Common myeloid progenitor, CD34-positive (primary cell): ENCODE measurements at regions not wholly inside any gene's neighbourhood (a gene's known extent, or its start where the extent isn't known, plus 50 kb on each side); places are given as distances from the start of the nearest gene placed in this dataset.

ENCODE experiments used
- CTCF ChIA-PET: fragments of 350-600 bp; sonication (Branson Sonifier 250); formaldehyde crosslinking; loops from one replicate; lab custom pipeline; 2021; ENCODE audit warnings: antibody characterized with exemption; lab: Charles Lee
- POLR2A ChIA-PET: fragments of 350-600 bp; sonication (Branson Sonifier 250); formaldehyde crosslinking; loops from one replicate; lab custom pipeline; 2021; ENCODE audit warnings: antibody characterized with exemption; lab: Charles Lee
- DNase-seq, 3 donors: peaks; one replicate each; pipeline versions ENCODE4 v3.0.0 to v3.0.0-alpha.2; 2013
- H3K27ac ChIP-seq, 2 experiments: 1 replicate in 1 of 2; 2 replicates in 1 of 2; pipeline ENCODE4 v1.7.0; 2013; ENCODE audit warnings: inconsistent platforms in 2 of 2, low read length in 2 of 2, mild to moderate bottlenecking in 2 of 2, low read depth in 1 of 2, moderate library complexity in 1 of 2; ENCODE audit not compliant: severe bottlenecking in 2 of 2, insufficient read depth in 1 of 2, poor library complexity in 1 of 2
- H3K27me3 ChIP-seq, 5 experiments: replicated peaks in 2 of 5; 1 replicate in 3 of 5; 2 replicates in 2 of 5; pipeline versions ENCODE4 v1.6.1 to v1.7.0; 2013; ENCODE audit warnings: low read length in 4 of 5, mild to moderate bottlenecking in 2 of 5, moderate library complexity in 2 of 5, inconsistent platforms in 1 of 5; ENCODE audit not compliant: insufficient read depth in 5 of 5, control insufficient read depth in 4 of 5
- H3K36me3 ChIP-seq, 4 experiments: 1 replicate in 2 of 4; 2 replicates in 2 of 4; pipeline versions ENCODE4 v1.6.1 to v1.7.0; 2013; ENCODE audit warnings: low read length in 3 of 4, control low read depth in 1 of 4, mild to moderate bottlenecking in 1 of 4; ENCODE audit not compliant: control insufficient read depth in 4 of 4, insufficient read depth in 4 of 4
- H3K4me1 ChIP-seq, 4 experiments: 1 replicate in 3 of 4; 2 replicates in 1 of 4; pipeline versions ENCODE4 v1.6.1 to v1.7.1; 2013; ENCODE audit warnings: low read length in 3 of 4, mild to moderate bottlenecking in 3 of 4, control low read depth in 1 of 4, inconsistent platforms in 1 of 4, moderate library complexity in 1 of 4; ENCODE audit not compliant: control insufficient read depth in 4 of 4, insufficient read depth in 4 of 4; ENCODE audit errors: control extremely low read depth in 1 of 4
- H3K4me3 ChIP-seq, 7 experiments: 1 replicate in 4 of 7; 2 replicates in 3 of 7; pipeline versions ENCODE4 v1.5.1 to v1.7.0; 2013; ENCODE audit warnings: mild to moderate bottlenecking in 7 of 7, low read length in 6 of 7, moderate library complexity in 6 of 7, inconsistent platforms in 2 of 7, low read depth in 2 of 7, control low read depth in 1 of 7; ENCODE audit not compliant: insufficient read depth in 4 of 7, control insufficient read depth in 1 of 7; ENCODE audit errors: extremely low read depth in 1 of 7
- H3K9me3 ChIP-seq, 5 experiments: 1 replicate in 4 of 5; 2 replicates in 1 of 5; pipeline versions ENCODE4 v1.6.1 to v1.7.1; 2013; ENCODE audit warnings: low read length in 4 of 5, mild to moderate bottlenecking in 2 of 5, inconsistent platforms in 1 of 5, low read depth in 1 of 5, moderate library complexity in 1 of 5; ENCODE audit not compliant: control insufficient read depth in 4 of 5, insufficient read depth in 2 of 5; ENCODE audit errors: control extremely low read depth in 1 of 5
- WGBS: methylation state at CpG from one replicate; pipeline ENCODE4 v1.1.5; 2013; ENCODE audit not compliant: insufficient coverage; 5-methylcytosine and 5-hydroxymethylcytosine counted together

DNA sequence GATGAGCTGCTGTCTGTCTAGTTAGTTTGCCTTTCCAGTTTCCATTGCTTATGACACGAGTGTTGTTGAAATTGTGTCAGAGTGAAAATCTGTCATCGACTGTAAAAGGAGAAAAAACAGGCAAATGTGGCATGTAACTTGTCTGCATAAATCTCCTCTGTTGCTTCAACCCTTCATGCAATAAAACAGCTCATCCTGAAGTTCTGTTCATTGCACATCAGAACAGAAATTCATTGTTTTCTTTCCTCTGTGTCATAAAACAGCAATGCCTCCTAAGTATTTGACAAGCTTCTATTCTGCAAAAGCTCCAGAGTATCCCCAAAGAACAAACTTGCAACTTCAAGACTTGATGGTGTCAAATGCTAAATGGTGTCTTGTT, 432.1 kb downstream of the MEIS1 start:
- no CpG with 5 or more reads among the region's 2 CpGs for WGBS
- ChIA-PET POLR2A (no interaction called here), CTCF (no interaction called here)
- H3K4me3 ChIP-seq = no peak overlapping the region
- H3K4me1 ChIP-seq = peaks cover 0 to 7% (median 0%) of the 10 kb centered on the region in 4 experiments
- no peaks in the 10 kb centered on the region for H3K9me3 ChIP-seq
- H3K36me3 ChIP-seq = no peaks in the 10 kb centered on the region
- no peak for DNase-seq
- H3K27ac ChIP-seq = no peak overlapping the region
- H3K27me3 ChIP-seq = no peaks in the 10 kb centered on the region

DNA sequence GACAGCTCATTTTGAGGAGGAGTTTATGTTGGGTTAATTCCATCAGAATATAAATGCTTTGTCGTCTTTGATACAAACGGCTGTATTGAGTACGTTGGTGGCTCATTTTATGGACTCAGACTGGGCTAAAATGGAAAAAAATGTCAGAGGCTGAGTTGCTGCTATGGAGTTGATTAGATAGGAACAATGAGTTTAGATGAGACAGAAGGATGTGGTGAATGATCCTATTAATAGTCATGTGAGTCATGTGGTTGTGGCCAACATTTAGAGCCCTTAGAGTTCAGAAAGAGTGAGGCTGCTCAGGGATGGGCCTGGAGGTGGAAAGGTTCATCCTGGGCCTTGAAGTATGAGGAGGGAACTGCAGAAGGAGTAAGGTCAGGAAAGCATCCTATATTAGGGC, 434.2 kb downstream of the MEIS1 start:
- H3K27me3 ChIP-seq = no peaks in the 10 kb centered on the region

DNA sequence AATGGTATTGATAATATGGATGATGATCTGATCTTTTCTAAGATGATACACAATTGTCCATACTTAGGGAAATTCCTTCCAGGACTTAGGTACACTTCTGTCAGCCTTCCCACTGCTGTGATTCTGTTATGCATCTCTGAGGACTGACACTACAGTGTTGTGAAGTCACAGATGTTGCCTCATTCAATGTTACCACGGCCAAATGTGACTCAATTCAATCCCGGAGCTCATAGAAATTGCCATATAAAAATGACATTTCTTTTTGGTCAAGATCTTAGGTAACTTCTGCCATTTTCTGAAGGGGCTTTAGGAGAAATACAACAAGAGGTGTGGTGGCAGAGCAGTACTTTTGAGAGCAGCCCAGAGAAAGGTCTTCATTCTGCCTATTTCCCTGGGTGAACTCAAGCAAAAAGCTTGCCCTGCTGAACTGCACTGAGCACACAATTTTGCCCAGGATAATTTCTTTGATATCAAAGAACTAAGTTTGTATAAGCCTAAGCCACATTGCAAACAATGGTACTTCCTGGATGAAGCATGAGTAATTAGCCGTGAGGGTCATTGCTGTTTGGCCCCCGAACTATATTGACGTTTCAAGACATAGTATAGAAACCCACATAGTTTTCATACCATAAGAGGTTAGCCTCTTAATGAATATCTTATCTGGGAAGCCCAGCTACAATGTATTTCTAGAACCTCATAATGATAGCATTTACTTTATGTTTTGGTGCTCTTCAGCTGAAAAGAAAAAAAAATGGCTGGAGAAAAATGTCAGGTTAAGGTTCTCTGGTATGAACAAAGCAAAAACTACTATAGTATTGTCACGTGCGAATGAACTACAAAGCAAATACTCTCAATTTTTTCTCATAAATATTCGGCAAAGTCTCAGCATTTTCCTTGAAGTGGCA, 437.4 kb downstream of the MEIS1 start:
- Histone ChIP-seq H3K36me3 (no peaks in the 10 kb centered on the region), H3K4me3 (no peak overlapping the region), H3K9me3 (no peaks in the 10 kb centered on the region), H3K4me1 (peaks cover 0 to 7% (median 0%) of the 10 kb centered on the region in 4 experiments), H3K27me3 (no peaks in the 10 kb centered on the region), H3K27ac (no peak overlapping the region)
- no peak for DNase-seq
- 97% methylated on average over 6 of the region's 8 CpGs for WGBS
- CTCF ChIA-PET = no interaction called here
- POLR2A ChIA-PET = no interaction called here

More for the DNA sequence above, 434.2 kb downstream of the MEIS1 start:
- no peaks in the 10 kb centered on the region for H3K9me3 ChIP-seq
- H3K4me1 ChIP-seq = peaks cover 0 to 7% (median 0%) of the 10 kb centered on the region in 4 experiments
- no peak overlapping the region for H3K4me3 ChIP-seq
- peak in 2 of 3 donors; percentile 3 to 8 for DNase-seq
- no peak overlapping the region for H3K27ac ChIP-seq
- CTCF ChIA-PET = no interaction called here
- POLR2A ChIA-PET = no interaction called here
- 94% methylated on average over 3 of the region's 3 CpGs for WGBS
- no peaks in the 10 kb centered on the region for H3K36me3 ChIP-seq

DNA sequence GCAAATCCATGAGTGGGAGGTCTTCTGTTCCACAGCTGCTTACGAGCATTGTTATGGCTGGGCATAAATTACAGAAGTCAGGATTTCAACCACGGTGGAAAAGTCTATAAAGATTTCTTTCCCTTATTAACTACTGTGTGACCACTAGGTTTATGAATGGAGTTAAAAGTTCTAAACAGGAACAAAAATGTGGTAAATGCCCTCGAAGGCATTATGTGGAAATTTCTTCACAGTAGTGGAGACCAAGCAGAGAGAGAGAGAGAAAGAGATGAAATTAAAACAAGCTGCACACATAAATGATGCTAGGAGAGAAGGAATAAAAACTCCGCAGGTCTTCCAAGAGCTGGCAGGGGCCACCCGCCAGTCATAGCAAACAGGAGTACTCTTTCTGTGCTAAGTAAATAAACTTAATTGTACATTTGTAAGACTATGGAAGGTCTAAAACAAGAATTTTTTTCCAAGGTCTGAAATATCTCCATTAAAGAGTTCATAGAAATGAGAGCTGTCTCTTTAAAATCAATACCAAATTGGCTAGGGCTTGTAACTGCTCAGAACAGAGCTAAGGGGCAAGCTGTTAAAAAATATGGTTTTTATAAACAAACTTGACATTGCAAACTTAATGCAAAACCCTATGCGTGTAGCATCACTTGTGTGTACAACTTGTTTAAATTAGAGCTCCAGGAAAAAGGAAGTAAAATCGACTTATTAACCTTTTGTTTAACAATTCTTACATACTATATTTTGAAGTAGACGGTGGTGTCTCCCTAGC, 438.2 kb downstream of the MEIS1 start:
- Histone ChIP-seq H3K36me3 (no peaks in the 10 kb centered on the region), H3K27ac (no peak overlapping the region), H3K9me3 (no peaks in the 10 kb centered on the region), H3K27me3 (no peaks in the 10 kb centered on the region), H3K4me1 (peaks cover 0 to 7% (median 0%) of the 10 kb centered on the region in 4 experiments), H3K4me3 (no peak overlapping the region)
- DNase-seq = no peak
- ChIA-PET CTCF (no interaction called here), POLR2A (no interaction called here)
- no CpG with 5 or more reads among the region's 8 CpGs for WGBS

DNA sequence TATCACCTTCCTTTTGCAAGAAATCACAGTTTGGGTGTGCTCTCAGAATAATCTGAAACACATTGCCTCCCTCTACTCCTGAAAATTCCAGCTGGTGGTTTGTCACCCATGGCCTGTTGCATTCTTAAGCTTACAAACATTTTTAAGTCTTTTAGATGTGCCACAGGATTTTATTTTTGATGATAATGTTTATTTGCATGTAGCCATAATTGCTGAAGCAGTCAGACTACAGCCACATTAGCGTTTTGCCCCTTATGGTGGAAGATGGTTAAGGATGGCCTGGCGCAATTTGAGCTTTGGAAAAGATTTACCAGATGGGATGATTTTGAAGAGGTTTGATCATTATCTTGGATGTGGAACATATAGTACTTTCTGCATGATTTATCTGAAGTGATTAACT, 439.5 kb downstream of the MEIS1 start:
- 100% methylated on average over 1 of the region's 2 CpGs for WGBS
- no peak overlapping the region for H3K27ac ChIP-seq
- CTCF ChIA-PET = no interaction called here

DNA sequence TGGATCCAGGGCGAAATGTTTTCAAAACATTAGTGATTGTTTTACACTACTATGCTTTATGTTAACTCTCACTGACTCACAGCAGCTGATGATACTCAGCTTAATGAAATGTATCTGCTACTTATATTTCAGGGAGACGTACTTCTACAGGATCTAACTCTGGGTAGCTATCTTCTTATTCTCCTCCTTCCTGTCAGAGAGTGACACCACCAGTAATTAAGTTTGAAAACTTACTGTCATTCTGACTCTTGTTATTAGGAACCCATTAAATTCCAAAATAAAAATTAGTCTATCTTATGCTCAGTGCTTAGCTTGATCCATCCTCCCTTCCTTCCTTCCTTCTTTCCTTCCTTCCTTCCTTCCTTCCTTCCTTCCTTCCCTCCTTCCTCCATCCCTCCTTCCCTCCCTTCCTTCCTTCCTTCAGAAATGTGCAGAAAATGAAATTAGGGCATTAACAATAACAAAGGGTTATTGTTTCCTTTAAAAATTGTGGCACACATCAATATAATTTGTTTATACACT, 441.1 kb downstream of the MEIS1 start:
- CTCF ChIA-PET = interaction anchor here (1.1 kb wide), 1 partner anchor 11 kb away, joined by 3 read pairs; no protein-coding TSS in a partner anchor
- no peak overlapping the region for H3K27ac ChIP-seq
- H3K36me3 ChIP-seq = no peaks in the 10 kb centered on the region
- H3K4me3 ChIP-seq = no peak overlapping the region
- no peak for DNase-seq
- POLR2A ChIA-PET = no interaction called here
- H3K4me1 ChIP-seq = no peaks in the 10 kb centered on the region
- H3K27me3 ChIP-seq = no peaks in the 10 kb centered on the region
- WGBS = 83% methylated on average over 1 of the region's 2 CpGs
- peaks cover 0 to 6% (median 0%) of the 10 kb centered on the region in 5 experiments for H3K9me3 ChIP-seq

More for the DNA sequence above, 439.5 kb downstream of the MEIS1 start:
- POLR2A ChIA-PET = no interaction called here
- Histone ChIP-seq H3K4me3 (no peak overlapping the region), H3K27me3 (no peaks in the 10 kb centered on the region), H3K9me3 (no peaks in the 10 kb centered on the region), H3K4me1 (no peaks in the 10 kb centered on the region), H3K36me3 (no peaks in the 10 kb centered on the region)
- DNase-seq = no peak
